ENCODE measurements at regions not wholly inside any gene's neighbourhood (a gene's known extent, or its start where the extent isn't known, plus 50 kb on each side); places are given as distances from the start of the nearest gene placed in this dataset.

GRCh38 chr13:84136582-84136981, 254.3 kb upstream of the SLITRK1 start:
- Mint-ChIP-seq H3K27ac (no peak overlapping the region), H3K27me3 (no peaks in the 10 kb centered on the region), H3K4me3 (peak overlapping the region; percentile 2), H3K4me1 (peaks cover 10% of the 10 kb centered on the region), H3K9me3 (ENCODE audit: insufficient read depth) (no peaks in the 10 kb centered on the region)
- DNase-seq (no peak), ATAC-seq (ENCODE audit: low read depth) (no peak)
- intact Hi-C loops (cut with micrococcal nuclease), result no loop called here
- Histone ChIP-seq H3K9me3 (ENCODE audit: control extremely low read depth in 1 of 3, control insufficient read depth in 2 of 3, insufficient read depth in 1 of 3, low read length in 2 of 3) (no peaks in the 10 kb centered on the region), H3K27ac (ENCODE audit: low read length in 2 of 2) (peak overlapping the region in 1 of 2 donors; percentile 42), H4K20me1 (ENCODE audit: control insufficient read depth, insufficient read depth, low read length, poor library complexity, severe bottlenecking) (no peaks in the 10 kb centered on the region), H2AFZ (ENCODE audit: insufficient read depth, low read depth, low read length, poor library complexity, severe bottlenecking) (peak overlapping the region; percentile 72), H3K9ac (ENCODE audit: low read length) (no peak overlapping the region), H3K4me1 (ENCODE audit: control insufficient read depth in 2 of 2, insufficient read depth in 2 of 2, low read length in 2 of 2) (peaks cover 9 to 10% of the 10 kb centered on the region in 2 donors), H3K79me2 (ENCODE audit: control insufficient read depth, insufficient read depth, low read length) (no peaks in the 10 kb centered on the region), H3K4me3 (ENCODE audit: control extremely low read depth in 1 of 5, extremely low read depth in 1 of 5, insufficient read depth in 1 of 5, low read depth in 2 of 5, low read length in 4 of 5) (no peak overlapping the region), H3K36me3 (replicated peaks in 1 of 2; ENCODE audit: control extremely low read depth in 1 of 2, control insufficient read depth in 1 of 2, extremely low read depth in 1 of 2, insufficient read depth in 2 of 2, low read length in 1 of 2) (no peaks in the 10 kb centered on the region), H3K27me3 (replicated peaks in 1 of 4; ENCODE audit: control extremely low read depth in 1 of 4, control insufficient read depth in 3 of 4, insufficient read depth in 4 of 4, low read length in 3 of 4) (no peaks in the 10 kb centered on the region), H3K4me2 (replicated peaks; ENCODE audit: low read depth, low read length, poor library complexity, severe bottlenecking) (peak overlapping the region; percentile 54)
- TF ChIP-seq EZH2 (IDR thresholded peaks at IDR 0.05; ENCODE audit: borderline replicate concordance, insufficient read depth, low read depth, low read length, poor library complexity, severe bottlenecking) (no peak), CTCF (IDR thresholded peaks at IDR 0.05) (no peak)
- POLR2A ChIA-PET, result no interaction called here
- CTCF ChIA-PET, result no interaction called here
- WGBS (ENCODE audit: insufficient coverage), result 13% methylated on average over 1 of the region's 1 CpG

- Histone ChIP-seq H3K4me1 (ENCODE audit: control insufficient read depth in 2 of 2, insufficient read depth in 2 of 2, low read length in 2 of 2) (peaks cover 9 to 10% of the 10 kb centered on the region in 2 donors), H3K79me2 (ENCODE audit: control insufficient read depth, insufficient read depth, low read length) (no peaks in the 10 kb centered on the region), H3K4me3 (ENCODE audit: control extremely low read depth in 1 of 5, extremely low read depth in 1 of 5, insufficient read depth in 1 of 5, low read depth in 2 of 5, low read length in 4 of 5) (no peak overlapping the region), H3K27ac (ENCODE audit: low read length in 2 of 2) (no peak overlapping the region), H3K36me3 (replicated peaks in 1 of 2; ENCODE audit: control extremely low read depth in 1 of 2, control insufficient read depth in 1 of 2, extremely low read depth in 1 of 2, insufficient read depth in 2 of 2, low read length in 1 of 2) (no peaks in the 10 kb centered on the region), H2AFZ (ENCODE audit: insufficient read depth, low read depth, low read length, poor library complexity, severe bottlenecking) (no peak overlapping the region), H3K27me3 (replicated peaks in 1 of 4; ENCODE audit: control extremely low read depth in 1 of 4, control insufficient read depth in 3 of 4, insufficient read depth in 4 of 4, low read length in 3 of 4) (no peaks in the 10 kb centered on the region), H3K4me2 (replicated peaks; ENCODE audit: low read depth, low read length, poor library complexity, severe bottlenecking) (no peak overlapping the region), H3K9ac (ENCODE audit: low read length) (no peak overlapping the region), H4K20me1 (ENCODE audit: control insufficient read depth, insufficient read depth, low read length, poor library complexity, severe bottlenecking) (no peaks in the 10 kb centered on the region), H3K9me3 (ENCODE audit: control extremely low read depth in 1 of 3, control insufficient read depth in 2 of 3, insufficient read depth in 1 of 3, low read length in 2 of 3) (no peaks in the 10 kb centered on the region)
- no peak for TF ChIP-seq EZH2 (IDR thresholded peaks at IDR 0.05; ENCODE audit: borderline replicate concordance, insufficient read depth, low read depth, low read length, poor library complexity, severe bottlenecking)
- TF ChIP-seq CTCF (IDR thresholded peaks at IDR 0.05), result no peak
- DNase-seq (no peak), ATAC-seq (ENCODE audit: low read depth) (no peak)
- ChIA-PET CTCF (no interaction called here), POLR2A (no interaction called here)
- intact Hi-C loops (cut with micrococcal nuclease), result no loop called here
- Mint-ChIP-seq H3K4me1 (peaks cover 9% of the 10 kb centered on the region), H3K9me3 (ENCODE audit: insufficient read depth) (no peaks in the 10 kb centered on the region), H3K4me3 (no peak overlapping the region), H3K27ac (no peak overlapping the region), H3K27me3 (no peaks in the 10 kb centered on the region)
Observed at GRCh38 chr13:84132491-84132890, 250.2 kb upstream of the SLITRK1 start.

All from B cell (primary cell).